Activated naive CD4-positive, alpha-beta T cell treated with anti-CD3 and anti-CD28 coated beads for 36 hours (primary cell): ENCODE measurements at regions not wholly inside any gene's neighbourhood (a gene's known extent, or its start where the extent isn't known, plus 50 kb on each side); places are given as distances from the start of the nearest gene placed in this dataset.

Source experiments
- CTCF ChIA-PET: fragments of 350-600 bp; sonication (Branson Sonifier 250); formaldehyde crosslinking; loops from one replicate; lab custom pipeline; 2021; ENCODE audit warnings: antibody characterized with exemption; lab: Charles Lee
- DNase-seq: peaks from one replicate; pipeline ENCODE4 v3.0.0-alpha.2; 2020
- H3K27ac Mint-ChIP-seq: one replicate; pipeline ENCODE4 v1.8.0; 2021; ENCODE audit warnings: mild to moderate bottlenecking, mixed read lengths
- H3K27me3 Mint-ChIP-seq: one replicate; pipeline ENCODE4 v1.8.0; 2021; ENCODE audit warnings: low read depth, mixed read lengths
- H3K36me3 Mint-ChIP-seq: one replicate; pipeline ENCODE4 v1.8.0; 2021; ENCODE audit warnings: low read depth, mixed read lengths
- H3K4me1 Mint-ChIP-seq: one replicate; pipeline ENCODE4 v1.8.0; 2021; ENCODE audit warnings: low read depth, mixed read lengths
- H3K4me3 Mint-ChIP-seq: one replicate; pipeline ENCODE4 v1.8.0; 2021; ENCODE audit warnings: mild to moderate bottlenecking, moderate library complexity, mixed read lengths
- H3K9me3 Mint-ChIP-seq: one replicate; pipeline ENCODE4 v1.8.0; 2021; ENCODE audit warnings: mixed read lengths
- intact Hi-C: fragments of 100-400 bp; cut with micrococcal nuclease; formaldehyde crosslinking; loops from one replicate; pipeline ENCODE4 v1.15.1; 2023

GRCh38 chr4:77376788-77377460 is 219.9 kb downstream of the CCNG2 start:
- DNase-seq, result no peak
- Mint-ChIP-seq H3K27ac (no peak overlapping the region), H3K4me3 (no peak overlapping the region), H3K9me3 (no peaks in the 10 kb centered on the region), H3K4me1 (no peaks in the 10 kb centered on the region), H3K27me3 (no peaks in the 10 kb centered on the region), H3K36me3 (no peaks in the 10 kb centered on the region)
- CTCF ChIA-PET, result interaction anchor here (0.9 to 1.6 kb wide), 3 partner anchors 9 to 224 kb away, joined by 3 to 5 read pairs (median 4); no protein-coding TSS in a partner anchor
- intact Hi-C loops, result no loop called here

GRCh38 chr4:77384094-77384493 is 221.5 kb upstream of the CXCL13 start:
- intact Hi-C loops, result loop anchor here (2.0 kb wide), 1 partner anchor 475 kb away; no protein-coding TSS in a partner anchor
- no peak overlapping the region for H3K27ac Mint-ChIP-seq
- H3K4me3 Mint-ChIP-seq, result no peak overlapping the region
- no peaks in the 10 kb centered on the region for H3K4me1 Mint-ChIP-seq
- no peak for DNase-seq
- no peaks in the 10 kb centered on the region for H3K27me3 Mint-ChIP-seq
- no peaks in the 10 kb centered on the region for H3K36me3 Mint-ChIP-seq
- H3K9me3 Mint-ChIP-seq, result no peaks in the 10 kb centered on the region
- CTCF ChIA-PET, result interaction anchor here (0.7 to 5.3 kb wide), 15 partner anchors 11 to 246 kb away, joined by 3 to 60 read pairs (median 5); no protein-coding TSS in a partner anchor

- no peaks in the 10 kb centered on the region for H3K4me1 Mint-ChIP-seq
- CTCF ChIA-PET, result interaction anchor here (0.6 to 5.3 kb wide), 21 partner anchors 8 to 520 kb away, joined by 3 to 60 read pairs (median 5); no protein-coding TSS in a partner anchor
- intact Hi-C loops, result loop anchor here (1.0 to 5.0 kb wide), 6 partner anchors 33 to 473 kb away; no protein-coding TSS in a partner anchor
Measured at GRCh38 chr4:77385124-77385969, 220.3 kb upstream of the CXCL13 start.

GRCh38 chr4:77393996-77394395 is 211.6 kb upstream of the CXCL13 start:
- Mint-ChIP-seq H3K4me1 (no peaks in the 10 kb centered on the region), H3K27ac (no peak overlapping the region), H3K27me3 (peaks cover 11% of the 10 kb centered on the region), H3K4me3 (no peak overlapping the region), H3K9me3 (no peaks in the 10 kb centered on the region), H3K36me3 (no peaks in the 10 kb centered on the region)
- DNase-seq, result no peak
- CTCF ChIA-PET, result no interaction called here
- intact Hi-C loops, result no loop called here

More at GRCh38 chr4:77385124-77385969, 220.3 kb upstream of the CXCL13 start:
- Mint-ChIP-seq H3K9me3 (no peaks in the 10 kb centered on the region), H3K27ac (no peak overlapping the region), H3K36me3 (no peaks in the 10 kb centered on the region), H3K4me3 (no peak overlapping the region), H3K27me3 (no peaks in the 10 kb centered on the region)
- DNase-seq, result peak; percentile 78

- peaks cover 6% of the 10 kb centered on the region for H3K9me3 Mint-ChIP-seq
- peaks cover 17% of the 10 kb centered on the region for H3K27me3 Mint-ChIP-seq
- DNase-seq, result no peak
- H3K4me3 Mint-ChIP-seq, result no peak overlapping the region
- no peaks in the 10 kb centered on the region for H3K4me1 Mint-ChIP-seq
- no peaks in the 10 kb centered on the region for H3K36me3 Mint-ChIP-seq
- H3K27ac Mint-ChIP-seq, result no peak overlapping the region
- intact Hi-C loops, result no loop called here
- CTCF ChIA-PET, result interaction anchor here (1.2 to 2.0 kb wide), 2 partner anchors 10 to 23 kb away, joined by 3 to 6 read pairs; no protein-coding TSS in a partner anchor
Measured at GRCh38 chr4:77395481-77395880, 210.1 kb upstream of the CXCL13 start.

- Mint-ChIP-seq H3K36me3 (no peaks in the 10 kb centered on the region), H3K9me3 (peaks cover 6% of the 10 kb centered on the region), H3K27me3 (peaks cover 21% of the 10 kb centered on the region), H3K4me3 (no peak overlapping the region), H3K4me1 (no peaks in the 10 kb centered on the region), H3K27ac (no peak overlapping the region)
- CTCF ChIA-PET, result no interaction called here
- DNase-seq, result no peak
- intact Hi-C loops, result no loop called here
Measured at GRCh38 chr4:77398256-77398655, 207.4 kb upstream of the CXCL13 start.

GRCh38 chr4:77399831-77400230 is 205.8 kb upstream of the CXCL13 start:
- intact Hi-C loops, result no loop called here
- no peak for DNase-seq
- CTCF ChIA-PET, result no interaction called here
- Mint-ChIP-seq H3K36me3 (no peaks in the 10 kb centered on the region), H3K4me1 (no peaks in the 10 kb centered on the region), H3K27me3 (peaks cover 21% of the 10 kb centered on the region), H3K27ac (no peak overlapping the region), H3K9me3 (peaks cover 6% of the 10 kb centered on the region), H3K4me3 (no peak overlapping the region)

GRCh38 chr4:77413766-77414165 is 191.9 kb upstream of the CXCL13 start:
- no peak for DNase-seq
- Mint-ChIP-seq H3K4me1 (no peaks in the 10 kb centered on the region), H3K27me3 (peaks cover 3% of the 10 kb centered on the region), H3K36me3 (no peaks in the 10 kb centered on the region), H3K4me3 (no peak overlapping the region), H3K27ac (no peak overlapping the region), H3K9me3 (no peaks in the 10 kb centered on the region)
- CTCF ChIA-PET, result interaction anchor here (1.1 to 2.1 kb wide), 3 partner anchors 16 to 188 kb away, joined by 3 to 7 read pairs (median 3); no protein-coding TSS in a partner anchor
- intact Hi-C loops, result no loop called here

GRCh38 chr4:77415689-77416088 is 189.9 kb upstream of the CXCL13 start:
- Mint-ChIP-seq H3K36me3 (no peaks in the 10 kb centered on the region), H3K4me3 (no peak overlapping the region), H3K9me3 (no peaks in the 10 kb centered on the region), H3K27ac (no peak overlapping the region), H3K4me1 (no peaks in the 10 kb centered on the region), H3K27me3 (peaks cover 3% of the 10 kb centered on the region)
- intact Hi-C loops, result no loop called here
- no peak for DNase-seq
- CTCF ChIA-PET, result no interaction called here

- no peak overlapping the region for H3K4me3 Mint-ChIP-seq
- CTCF ChIA-PET, result interaction anchor here (0.7 to 3.3 kb wide), 14 partner anchors 10 to 201 kb away, joined by 3 to 12 read pairs (median 4); no protein-coding TSS in a partner anchor
- intact Hi-C loops, result loop anchor here (1.0 kb wide), 1 partner anchor 33 kb away; no protein-coding TSS in a partner anchor
- H3K4me1 Mint-ChIP-seq, result no peaks in the 10 kb centered on the region
- H3K36me3 Mint-ChIP-seq, result no peaks in the 10 kb centered on the region
- no peak overlapping the region for H3K27ac Mint-ChIP-seq
- peaks cover 3% of the 10 kb centered on the region for H3K27me3 Mint-ChIP-seq
- peak; percentile 43 for DNase-seq
- no peaks in the 10 kb centered on the region for H3K9me3 Mint-ChIP-seq
Measured at GRCh38 chr4:77418333-77418732, 187.3 kb upstream of the CXCL13 start.

GRCh38 chr4:77430847-77431246 is 174.8 kb upstream of the CXCL13 start:
- H3K4me3 Mint-ChIP-seq, result no peak overlapping the region
- no peak overlapping the region for H3K27ac Mint-ChIP-seq
- CTCF ChIA-PET, result interaction anchor here (0.9 to 7.0 kb wide), 4 partner anchors 25 to 170 kb away, joined by 4 to 60 read pairs (median 4); no protein-coding TSS in a partner anchor
- intact Hi-C loops, result loop anchor here (5.0 kb wide), 1 partner anchor 64 kb away; no protein-coding TSS in a partner anchor
- H3K27me3 Mint-ChIP-seq, result peaks cover 1% of the 10 kb centered on the region
- H3K36me3 Mint-ChIP-seq, result no peaks in the 10 kb centered on the region
- H3K4me1 Mint-ChIP-seq, result peaks cover 13% of the 10 kb centered on the region
- DNase-seq, result no peak
- no peaks in the 10 kb centered on the region for H3K9me3 Mint-ChIP-seq

- CTCF ChIA-PET, result interaction anchor here (0.6 to 7.0 kb wide), 9 partner anchors 12 to 170 kb away, joined by 3 to 60 read pairs (median 4); no protein-coding TSS in a partner anchor
- DNase-seq, result no peak
- intact Hi-C loops, result loop anchor here (5.0 kb wide), 1 partner anchor 64 kb away; no protein-coding TSS in a partner anchor
- H3K9me3 Mint-ChIP-seq, result no peaks in the 10 kb centered on the region
- H3K4me1 Mint-ChIP-seq, result peaks cover 13% of the 10 kb centered on the region
- H3K4me3 Mint-ChIP-seq, result no peak overlapping the region
- H3K27ac Mint-ChIP-seq, result no peak overlapping the region
- no peaks in the 10 kb centered on the region for H3K36me3 Mint-ChIP-seq
- H3K27me3 Mint-ChIP-seq, result no peaks in the 10 kb centered on the region
Measured at GRCh38 chr4:77431546-77431945, 174.1 kb upstream of the CXCL13 start.
